ENCODE measurements at regions not wholly inside any gene's neighbourhood (a gene's known extent, or its start where the extent isn't known, plus 50 kb on each side); places are given as distances from the start of the nearest gene placed in this dataset.
"Not testable (repeated sequence)": the region's sequence is repeated elsewhere in the genome, so short reads cannot be mapped to it uniquely, and the experiment has no call there.

DNA sequence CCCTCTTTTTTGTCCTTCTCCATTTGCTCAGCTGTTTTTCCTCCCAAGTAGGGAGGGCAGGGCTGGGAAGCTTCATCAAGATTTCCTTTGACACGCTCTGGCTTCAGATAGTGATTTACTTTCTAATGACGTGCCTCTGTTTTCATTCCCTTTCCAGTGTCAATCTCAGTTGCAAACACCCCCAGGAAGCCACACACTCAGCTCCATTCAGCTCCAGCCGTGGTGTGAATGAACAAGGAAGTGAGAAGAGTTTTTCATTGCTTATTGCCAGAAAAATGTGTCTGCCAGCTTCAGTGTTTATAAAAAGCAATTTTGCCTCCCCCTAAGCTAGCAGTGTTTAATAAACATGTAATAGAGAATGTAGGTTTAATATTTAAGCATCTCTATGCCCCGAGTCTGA is 108.7 kb upstream of the DPP6 start:
- intact Hi-C loops (cut with micrococcal nuclease): no loop called here
- no peak for ATAC-seq
- Mint-ChIP-seq H3K4me3 (no peak overlapping the region), H3K9me3 (no peaks in the 10 kb centered on the region), H3K27me3 (no peaks in the 10 kb centered on the region), H3K36me3 (ENCODE audit: low read depth) (no peaks in the 10 kb centered on the region), H3K27ac (no peak overlapping the region), H3K4me1 (ENCODE audit: low read depth) (no peaks in the 10 kb centered on the region)
- DNase-seq: no peak
- ChIA-PET CTCF (no interaction called here), POLR2A (no interaction called here)
- no peak for TF ChIP-seq CTCF (IDR thresholded peaks at IDR 0.05)

DNA sequence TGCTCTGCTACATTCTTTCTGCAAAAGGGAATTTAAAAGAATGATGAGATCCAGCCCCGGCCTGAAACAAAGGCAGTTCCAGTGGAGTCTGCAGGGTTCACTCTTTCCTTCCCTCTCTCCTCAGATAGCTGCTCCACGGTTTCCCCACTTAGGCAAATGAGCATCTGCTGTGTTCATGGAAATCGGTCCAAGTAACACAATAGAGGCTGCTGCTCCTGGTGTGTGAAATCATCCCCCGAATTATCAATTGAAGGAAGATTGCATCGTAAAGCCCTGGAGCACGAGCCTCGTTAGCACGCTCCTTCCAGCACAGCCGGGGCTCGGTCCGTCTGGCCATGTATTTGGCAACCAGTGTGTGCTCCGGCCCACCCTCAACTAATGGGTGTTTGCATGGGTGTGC is 108.3 kb upstream of the DPP6 start:
- Mint-ChIP-seq H3K27ac (no peak overlapping the region), H3K4me3 (no peak overlapping the region), H3K9me3 (no peaks in the 10 kb centered on the region), H3K4me1 (ENCODE audit: low read depth) (no peaks in the 10 kb centered on the region), H3K36me3 (ENCODE audit: low read depth) (no peaks in the 10 kb centered on the region), H3K27me3 (no peaks in the 10 kb centered on the region)
- CTCF ChIA-PET: no interaction called here
- POLR2A ChIA-PET: no interaction called here
- intact Hi-C loops (cut with micrococcal nuclease): no loop called here
- DNase-seq: no peak
- no peak for ATAC-seq
- TF ChIP-seq CTCF (IDR thresholded peaks at IDR 0.05): no peak

DNA sequence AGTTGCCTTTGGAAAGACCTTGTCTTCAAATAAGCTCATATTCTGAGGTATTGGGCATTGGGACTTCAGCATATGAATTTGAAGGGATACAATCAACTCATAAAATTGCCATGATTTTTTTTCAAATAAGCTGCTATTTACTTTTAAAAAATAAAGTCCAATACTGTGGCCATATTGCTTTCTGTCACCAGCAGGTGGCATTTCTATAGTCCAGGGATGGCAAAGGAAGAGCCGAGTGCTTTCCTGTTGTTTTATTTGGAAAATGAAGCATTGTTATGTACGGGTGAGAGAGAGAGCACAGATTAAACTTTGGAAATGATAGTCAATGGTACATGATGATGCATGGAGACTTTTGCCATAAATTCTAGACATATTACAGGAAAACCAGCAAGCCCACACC is 104.1 kb upstream of the DPP6 start:
- H3K4me1 Mint-ChIP-seq (ENCODE audit: low read depth): no peaks in the 10 kb centered on the region
- ChIA-PET CTCF (no interaction called here), POLR2A (no interaction called here)
- no peak for DNase-seq
- H3K4me3 Mint-ChIP-seq: no peak overlapping the region
- H3K9me3 Mint-ChIP-seq: no peaks in the 10 kb centered on the region
- H3K27me3 Mint-ChIP-seq: no peaks in the 10 kb centered on the region
- no peak for TF ChIP-seq CTCF (IDR thresholded peaks at IDR 0.05)
- no peaks in the 10 kb centered on the region for H3K36me3 Mint-ChIP-seq (ENCODE audit: low read depth)
- no peak overlapping the region for H3K27ac Mint-ChIP-seq
- intact Hi-C loops (cut with micrococcal nuclease): no loop called here
- no peak for ATAC-seq

DNA sequence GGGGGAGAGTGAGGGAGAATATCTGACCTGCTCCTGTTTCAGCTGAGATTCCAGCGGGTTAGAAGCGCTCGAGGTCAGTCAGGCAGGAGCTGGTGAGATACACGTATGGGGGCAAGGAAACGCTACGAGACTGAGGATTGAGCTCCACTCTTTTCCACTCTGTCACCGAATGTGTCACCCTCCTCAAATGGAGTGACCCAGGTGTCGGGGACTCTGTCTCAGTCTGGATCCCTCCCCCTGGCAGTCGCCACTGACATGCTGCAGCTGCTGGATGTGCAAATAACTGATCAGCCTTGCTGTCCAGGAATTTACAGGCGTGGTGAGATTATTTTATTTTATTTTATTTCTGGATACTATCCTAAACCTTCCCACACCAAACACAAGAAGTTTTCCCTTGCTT is 100.9 kb upstream of the DPP6 start:
- no peak overlapping the region for H3K4me3 Mint-ChIP-seq
- POLR2A ChIA-PET: no interaction called here
- H3K4me1 Mint-ChIP-seq (ENCODE audit: low read depth): no peaks in the 10 kb centered on the region
- DNase-seq (no peak), ATAC-seq (no peak)
- H3K9me3 Mint-ChIP-seq: no peaks in the 10 kb centered on the region
- no peak for TF ChIP-seq CTCF (IDR thresholded peaks at IDR 0.05)
- H3K36me3 Mint-ChIP-seq (ENCODE audit: low read depth): no peaks in the 10 kb centered on the region
- intact Hi-C loops (cut with micrococcal nuclease): no loop called here
- no peaks in the 10 kb centered on the region for H3K27me3 Mint-ChIP-seq
- CTCF ChIA-PET: no interaction called here
- no peak overlapping the region for H3K27ac Mint-ChIP-seq

DNA sequence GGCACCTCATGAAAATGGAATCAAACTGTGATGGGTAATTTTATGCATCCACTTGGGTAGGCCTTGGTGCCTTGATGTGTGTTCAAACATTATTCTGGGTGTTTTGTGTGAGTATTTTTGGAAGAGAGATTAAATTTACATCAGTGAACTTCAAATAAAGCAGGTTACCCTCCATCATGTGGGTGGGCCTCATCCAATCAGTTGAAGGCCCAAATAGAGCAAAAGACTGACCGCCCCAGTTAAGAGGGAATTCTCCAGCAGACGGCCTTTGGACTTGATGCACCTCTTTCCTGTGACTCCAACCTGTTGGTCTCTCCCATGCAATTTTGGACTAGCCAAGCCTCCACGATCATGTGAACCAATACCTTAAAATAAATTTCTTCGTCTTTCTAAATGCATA is 97.7 kb upstream of the DPP6 start:
- Mint-ChIP-seq H3K36me3 (ENCODE audit: low read depth) (no peaks in the 10 kb centered on the region), H3K27me3 (no peaks in the 10 kb centered on the region), H3K4me3 (no peak overlapping the region), H3K4me1 (ENCODE audit: low read depth) (no peaks in the 10 kb centered on the region), H3K9me3 (no peaks in the 10 kb centered on the region), H3K27ac (no peak overlapping the region)
- DNase-seq (no peak), ATAC-seq (no peak)
- TF ChIP-seq CTCF (IDR thresholded peaks at IDR 0.05): no peak
- CTCF ChIA-PET: no interaction called here
- intact Hi-C loops (cut with micrococcal nuclease): no loop called here
- POLR2A ChIA-PET: no interaction called here

- CTCF ChIA-PET; intact Hi-C loops (cut with micrococcal nuclease); H3K4me1 Mint-ChIP-seq (ENCODE audit: low read depth); H3K9me3 Mint-ChIP-seq; H3K4me3 Mint-ChIP-seq; H3K36me3 Mint-ChIP-seq (ENCODE audit: low read depth); H3K27me3 Mint-ChIP-seq; DNase-seq; H3K27ac Mint-ChIP-seq; ATAC-seq; POLR2A ChIA-PET: not testable (repeated sequence)
Measured at GRCh38 chr7:153957677-153958076, 94.5 kb upstream of the DPP6 start.

DNA sequence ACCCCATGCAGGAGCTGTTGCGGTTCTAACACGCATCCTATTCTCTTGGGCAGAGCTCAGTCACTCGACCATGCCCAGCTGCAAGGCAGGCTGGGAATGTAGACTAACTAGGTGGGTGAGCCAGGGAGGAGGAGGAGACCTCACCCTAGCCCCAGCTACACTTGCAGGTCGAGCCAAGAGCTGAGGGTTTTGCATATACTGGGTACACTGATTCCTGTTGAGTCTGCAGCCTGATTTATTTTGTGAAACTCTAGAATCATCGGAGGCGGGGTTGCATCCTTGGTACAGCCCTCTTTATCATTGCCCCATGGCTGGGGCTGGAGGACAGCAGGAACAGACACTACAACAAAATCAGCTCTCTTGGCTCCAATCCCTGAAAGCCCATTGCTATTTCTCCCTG is 93.8 kb upstream of the DPP6 start:
- H3K36me3 Mint-ChIP-seq (ENCODE audit: low read depth); CTCF ChIA-PET; H3K4me1 Mint-ChIP-seq (ENCODE audit: low read depth); DNase-seq; intact Hi-C loops (cut with micrococcal nuclease); H3K27me3 Mint-ChIP-seq; ATAC-seq; H3K4me3 Mint-ChIP-seq; H3K27ac Mint-ChIP-seq; H3K9me3 Mint-ChIP-seq; POLR2A ChIA-PET: not testable (repeated sequence)

GRCh38 chr7:153958789-153959188 is 93.4 kb upstream of the DPP6 start:
- intact Hi-C loops (cut with micrococcal nuclease); POLR2A ChIA-PET; H3K9me3 Mint-ChIP-seq; H3K27ac Mint-ChIP-seq; DNase-seq; CTCF ChIA-PET; H3K4me3 Mint-ChIP-seq; ATAC-seq; H3K36me3 Mint-ChIP-seq (ENCODE audit: low read depth); H3K4me1 Mint-ChIP-seq (ENCODE audit: low read depth); H3K27me3 Mint-ChIP-seq: not testable (repeated sequence)

Data from activated CD8-positive, alpha-beta T cell treated with anti-CD3 and anti-CD28 coated beads for 36 hours (primary cell).